Dendritic cell treated with granulocyte-macrophage colony-stimulating factor and Interleukin-4, amounts not matched to agents 40 ng/mL and 50 ng/mL, for 4 days (primary cell): ENCODE measurements at regions not wholly inside any gene's neighbourhood (a gene's known extent, or its start where the extent isn't known, plus 50 kb on each side); places are given as distances from the start of the nearest gene placed in this dataset.

Experiments
- H3K27ac Mint-ChIP-seq: one replicate; pipeline ENCODE4 v1.8.0; 2022; ENCODE audit warnings: mild to moderate bottlenecking, mixed read lengths
- H3K27me3 Mint-ChIP-seq: one replicate; pipeline ENCODE4 v1.8.0; 2022; ENCODE audit warnings: mild to moderate bottlenecking, mixed read lengths
- H3K36me3 Mint-ChIP-seq: one replicate; pipeline ENCODE4 v1.8.0; 2022; ENCODE audit warnings: low read depth, mixed read lengths
- H3K4me1 Mint-ChIP-seq: one replicate; pipeline ENCODE4 v1.8.0; 2022; ENCODE audit warnings: low read depth, mixed read lengths
- H3K4me3 Mint-ChIP-seq: one replicate; pipeline ENCODE4 v1.8.0; 2022; ENCODE audit warnings: mild to moderate bottlenecking, moderate library complexity, mixed read lengths
- H3K9me3 Mint-ChIP-seq: one replicate; pipeline ENCODE4 v1.8.0; 2022; ENCODE audit warnings: mixed read lengths
- intact Hi-C: fragments of 100-400 bp; cut with micrococcal nuclease; formaldehyde crosslinking; loops from one replicate; pipeline ENCODE4 v1.15.0; 2022

DNA sequence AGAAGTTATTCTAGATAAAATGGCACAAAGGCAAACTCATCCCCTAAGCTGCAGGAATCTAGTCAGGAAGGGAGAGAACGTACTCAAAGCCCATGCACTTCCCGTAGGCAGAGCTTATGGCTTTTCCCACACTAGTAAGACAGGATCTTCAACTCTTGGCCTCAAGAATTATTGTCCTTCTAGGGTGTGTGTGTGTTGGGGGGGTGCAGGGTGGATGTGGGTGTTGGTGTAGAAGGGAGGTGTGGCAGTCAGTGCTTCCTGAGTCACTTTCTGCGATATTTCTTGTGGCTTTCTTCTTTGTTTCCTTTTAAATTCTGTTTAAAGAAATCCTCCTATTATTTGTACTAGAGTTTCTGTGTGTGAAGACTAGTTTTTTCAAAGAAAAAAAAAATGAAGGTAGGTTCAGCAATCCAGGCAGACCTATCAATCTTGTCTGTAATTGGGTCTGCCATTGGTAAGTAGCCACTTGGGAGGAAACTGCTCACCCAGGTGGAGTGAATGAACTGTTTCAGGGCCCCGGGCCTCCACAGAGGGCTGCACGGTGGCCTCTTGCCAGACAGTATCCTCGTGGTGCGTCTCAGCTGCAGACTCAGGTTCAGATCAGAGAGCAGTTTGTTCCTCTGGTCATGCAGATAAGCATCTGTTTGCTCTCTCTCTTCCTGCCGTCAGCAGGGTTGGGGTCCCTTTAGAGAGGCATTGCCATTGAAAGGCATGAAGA lies 131.9 kb downstream of the NPR3 start:
- Mint-ChIP-seq H3K27ac (no peak overlapping the region), H3K4me3 (no peak overlapping the region), H3K27me3 (no peaks in the 10 kb centered on the region), H3K4me1 (no peaks in the 10 kb centered on the region), H3K9me3 (no peaks in the 10 kb centered on the region), H3K36me3 (no peaks in the 10 kb centered on the region)
- intact Hi-C loops, result no loop called here

DNA sequence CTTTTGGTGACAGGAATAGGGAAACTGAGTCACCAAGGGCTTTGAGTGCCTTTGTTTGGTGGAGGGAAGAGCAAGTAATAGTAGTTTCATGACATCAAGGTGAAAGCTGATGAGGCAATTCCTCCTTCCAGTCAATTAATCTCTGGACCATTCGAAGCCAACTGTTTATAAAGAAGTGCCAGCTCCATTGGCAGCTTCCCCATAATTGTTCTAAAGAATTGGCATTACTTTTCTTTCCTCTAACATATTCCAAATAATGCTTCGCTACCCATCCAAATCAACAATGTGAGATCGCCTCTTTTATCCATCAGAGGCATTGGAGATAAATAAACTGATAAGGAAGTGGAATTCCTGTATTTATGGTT lies 132.4 kb downstream of the NPR3 start:
- Mint-ChIP-seq H3K27me3 (no peaks in the 10 kb centered on the region), H3K27ac (no peak overlapping the region), H3K4me3 (no peak overlapping the region), H3K9me3 (no peaks in the 10 kb centered on the region), H3K36me3 (no peaks in the 10 kb centered on the region), H3K4me1 (no peaks in the 10 kb centered on the region)
- intact Hi-C loops, result no loop called here

DNA sequence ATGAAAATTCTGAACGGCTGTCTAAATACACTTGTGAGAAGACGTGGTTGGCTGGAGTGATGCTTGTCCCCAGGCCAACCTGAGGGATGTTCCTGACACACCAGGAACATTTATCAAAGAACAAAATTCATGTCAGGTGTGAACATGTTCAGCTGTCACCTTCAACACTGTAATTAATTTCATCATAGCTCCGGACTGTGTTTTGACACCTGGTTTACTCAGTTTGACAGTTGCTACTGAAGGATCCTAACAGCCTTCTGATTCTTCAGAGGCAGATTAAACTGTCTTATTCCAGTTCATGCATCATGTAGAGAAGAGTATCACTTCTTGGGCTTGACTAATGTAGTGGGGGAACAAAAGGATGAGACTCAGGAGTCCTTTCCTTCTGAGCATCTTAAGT lies 134.1 kb downstream of the NPR3 start:
- Mint-ChIP-seq H3K27ac (no peak overlapping the region), H3K9me3 (no peaks in the 10 kb centered on the region), H3K27me3 (no peaks in the 10 kb centered on the region), H3K4me1 (no peaks in the 10 kb centered on the region), H3K36me3 (no peaks in the 10 kb centered on the region), H3K4me3 (no peak overlapping the region)
- intact Hi-C loops, result no loop called here

DNA sequence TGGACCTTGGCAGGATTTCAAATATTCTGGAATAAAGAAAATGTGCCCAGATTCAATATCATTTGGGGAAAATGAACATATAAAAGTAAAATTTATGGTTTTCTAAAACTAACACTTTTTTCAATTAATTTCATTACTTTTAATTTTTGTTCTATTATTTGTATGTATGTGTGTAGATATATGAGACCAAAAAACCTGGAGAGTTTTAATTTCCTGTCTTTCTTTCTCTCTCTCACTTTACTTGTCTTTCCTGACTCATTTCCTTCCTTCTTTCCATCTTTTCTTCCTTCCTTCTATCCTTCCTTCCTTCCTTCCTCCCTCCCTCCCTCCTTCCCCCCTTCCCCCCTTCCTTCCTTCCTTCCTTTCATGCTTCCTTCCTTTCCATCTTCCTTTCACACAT lies 137.0 kb downstream of the NPR3 start:
- H3K27ac Mint-ChIP-seq, result no peak overlapping the region
- H3K4me3 Mint-ChIP-seq, result no peak overlapping the region
- H3K36me3 Mint-ChIP-seq, result no peaks in the 10 kb centered on the region
- H3K9me3 Mint-ChIP-seq, result no peaks in the 10 kb centered on the region
- H3K27me3 Mint-ChIP-seq, result no peaks in the 10 kb centered on the region
- no peaks in the 10 kb centered on the region for H3K4me1 Mint-ChIP-seq
- intact Hi-C loops, result no loop called here

DNA sequence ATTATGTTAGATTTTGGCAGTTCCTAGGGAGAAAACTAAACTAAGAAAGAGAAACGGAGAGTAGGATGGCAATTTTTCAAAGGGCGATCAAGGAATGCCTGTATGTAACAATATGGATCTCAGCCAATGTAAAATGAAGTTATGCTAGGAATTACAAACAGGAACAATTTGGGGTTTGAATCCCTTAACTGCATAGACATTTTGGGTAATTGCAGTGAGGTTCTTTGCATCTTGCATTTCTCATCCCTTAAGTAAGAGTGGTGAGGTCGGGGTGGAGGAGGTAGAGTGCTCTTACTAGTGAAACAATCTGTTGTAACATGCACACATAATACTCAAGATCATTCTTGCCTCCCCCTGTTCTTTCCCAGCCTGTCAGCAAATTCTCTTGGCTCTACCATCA lies 137.6 kb downstream of the NPR3 start:
- Mint-ChIP-seq H3K4me1 (no peaks in the 10 kb centered on the region), H3K4me3 (no peak overlapping the region), H3K9me3 (no peaks in the 10 kb centered on the region), H3K27me3 (no peaks in the 10 kb centered on the region), H3K36me3 (no peaks in the 10 kb centered on the region), H3K27ac (no peak overlapping the region)
- intact Hi-C loops, result no loop called here

DNA sequence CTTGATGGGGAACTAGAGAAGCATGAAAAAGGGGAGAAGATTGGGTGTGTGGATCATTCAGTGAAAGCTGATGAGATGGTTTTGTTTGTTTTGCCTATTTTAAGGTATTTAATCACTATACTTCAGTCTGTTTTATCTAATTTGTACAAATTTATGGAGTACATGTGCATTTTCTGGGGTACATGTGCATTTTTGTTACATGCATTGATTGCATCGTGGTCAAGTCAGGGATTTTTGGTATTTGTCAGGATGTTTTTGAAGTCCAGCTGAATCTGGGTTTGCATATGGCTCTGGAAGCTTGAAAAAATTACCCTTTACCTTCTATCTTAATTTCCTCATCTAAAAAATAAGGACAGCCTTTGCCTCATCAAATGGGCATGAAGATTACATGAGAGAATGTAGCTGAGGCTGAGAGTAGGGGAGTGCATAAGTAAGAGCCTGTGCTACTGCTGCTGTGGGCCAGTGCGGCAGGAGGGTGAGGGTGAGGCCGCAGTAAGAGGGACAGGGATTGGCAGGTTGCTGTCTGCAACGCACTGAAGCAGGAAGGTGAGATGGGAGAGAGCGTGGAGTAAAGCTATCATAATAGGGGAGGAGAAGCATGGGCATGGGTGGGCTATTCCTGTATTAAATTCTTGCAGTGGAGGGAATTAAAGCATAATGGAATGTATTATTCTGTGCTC lies 139.8 kb downstream of the NPR3 start:
- Mint-ChIP-seq H3K36me3 (no peaks in the 10 kb centered on the region), H3K4me1 (no peaks in the 10 kb centered on the region), H3K27me3 (no peaks in the 10 kb centered on the region), H3K27ac (no peak overlapping the region), H3K9me3 (no peaks in the 10 kb centered on the region), H3K4me3 (no peak overlapping the region)
- intact Hi-C loops, result no loop called here

DNA sequence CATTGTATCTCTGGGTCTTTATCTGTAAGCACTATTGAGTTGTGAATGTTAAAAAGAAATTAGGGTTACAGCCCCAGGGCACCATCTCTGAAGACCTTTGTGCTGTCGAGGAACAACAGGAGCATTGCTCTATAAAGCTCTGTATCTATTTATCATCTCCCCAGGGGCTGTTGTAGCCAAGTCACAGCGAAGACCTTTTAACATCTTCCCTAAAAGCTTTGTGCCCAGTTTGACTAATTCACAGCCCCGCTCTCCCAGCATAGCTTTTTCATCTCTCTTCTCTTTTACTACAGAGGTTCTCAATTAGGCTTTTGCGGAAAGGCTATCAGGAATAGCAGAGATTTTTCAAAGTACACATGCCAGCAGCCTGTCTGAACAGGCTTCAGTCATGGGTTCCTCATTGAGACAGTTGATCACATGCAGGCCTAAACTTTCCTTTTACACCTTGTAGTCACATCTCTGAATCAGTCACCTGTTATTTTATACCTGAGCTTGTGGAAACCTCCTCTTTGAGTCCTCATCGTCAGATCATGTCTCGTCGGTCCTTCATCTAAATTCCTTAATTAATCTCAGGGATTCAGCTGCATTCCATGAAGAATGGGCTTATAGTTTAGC lies 140.5 kb downstream of the NPR3 start:
- H3K27ac Mint-ChIP-seq, result no peak overlapping the region
- no peaks in the 10 kb centered on the region for H3K4me1 Mint-ChIP-seq
- intact Hi-C loops, result no loop called here
- H3K27me3 Mint-ChIP-seq, result no peaks in the 10 kb centered on the region
- H3K9me3 Mint-ChIP-seq, result no peaks in the 10 kb centered on the region
- no peak overlapping the region for H3K4me3 Mint-ChIP-seq
- no peaks in the 10 kb centered on the region for H3K36me3 Mint-ChIP-seq

DNA sequence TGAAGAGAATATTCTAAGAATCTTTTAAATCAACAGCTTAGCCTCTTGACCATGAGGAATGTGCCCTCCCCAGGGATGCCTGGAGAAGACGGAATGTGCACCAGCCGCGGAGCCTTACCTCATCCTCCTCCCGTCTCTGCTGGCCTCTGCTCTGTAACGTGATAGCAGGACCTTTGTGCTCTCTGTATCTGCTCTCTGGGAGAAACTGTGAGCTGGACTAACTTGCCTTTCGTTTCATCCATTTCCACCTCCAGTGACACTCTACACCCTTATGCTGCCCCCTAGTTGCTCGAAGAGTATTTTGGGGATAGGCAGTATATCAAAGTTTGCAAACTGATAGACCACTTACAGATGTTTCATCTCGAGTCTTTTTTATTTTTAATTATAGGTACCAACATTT lies 141.4 kb downstream of the NPR3 start:
- Mint-ChIP-seq H3K27ac (no peak overlapping the region), H3K9me3 (peaks cover 7% of the 10 kb centered on the region), H3K4me1 (no peaks in the 10 kb centered on the region), H3K4me3 (no peak overlapping the region), H3K36me3 (no peaks in the 10 kb centered on the region), H3K27me3 (no peaks in the 10 kb centered on the region)
- intact Hi-C loops, result no loop called here

DNA sequence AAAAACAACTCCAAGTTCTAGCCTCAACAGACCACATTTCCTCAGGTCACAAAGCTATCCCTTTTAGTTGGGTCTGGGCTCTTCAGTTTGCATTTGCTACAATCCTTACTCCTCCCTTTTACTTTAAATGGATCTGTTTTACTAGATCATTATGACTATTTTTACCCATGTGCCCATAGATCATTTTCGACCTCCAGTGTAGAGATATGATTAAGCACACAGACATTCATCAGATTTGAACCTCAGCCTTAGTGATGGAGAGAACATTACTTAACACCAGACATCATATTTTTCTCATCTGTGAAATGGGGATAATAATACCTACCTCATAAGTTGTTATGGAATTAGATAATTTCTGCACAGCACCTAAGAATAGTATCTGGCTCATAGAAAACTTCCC lies 141.9 kb downstream of the NPR3 start:
- Mint-ChIP-seq H3K4me1 (no peaks in the 10 kb centered on the region), H3K27me3 (no peaks in the 10 kb centered on the region), H3K9me3 (peaks cover 11% of the 10 kb centered on the region), H3K4me3 (no peak overlapping the region), H3K36me3 (no peaks in the 10 kb centered on the region), H3K27ac (no peak overlapping the region)
- intact Hi-C loops, result no loop called here

DNA sequence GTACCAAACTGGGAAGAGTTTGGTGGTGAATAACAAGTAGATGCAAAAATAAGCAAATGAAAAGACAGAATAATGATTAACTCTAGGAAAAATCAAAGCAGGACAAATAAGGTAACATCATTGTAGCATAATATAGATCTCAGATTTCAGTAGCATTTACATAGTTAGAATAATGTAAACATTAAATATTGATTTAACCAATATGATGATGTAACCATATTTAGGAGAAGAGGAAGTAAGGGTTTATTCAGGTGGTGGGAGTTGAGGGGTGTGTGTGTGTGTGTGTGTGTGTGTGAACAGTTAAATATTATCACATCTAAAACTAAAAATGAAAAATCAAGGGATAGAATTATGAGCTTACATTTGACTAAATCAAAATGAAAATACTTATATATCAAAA lies 143.4 kb downstream of the NPR3 start:
- Mint-ChIP-seq H3K27me3 (no peaks in the 10 kb centered on the region), H3K4me1 (no peaks in the 10 kb centered on the region), H3K36me3 (no peaks in the 10 kb centered on the region), H3K4me3 (no peak overlapping the region), H3K27ac (no peak overlapping the region), H3K9me3 (peaks cover 26% of the 10 kb centered on the region)
- intact Hi-C loops, result no loop called here

DNA sequence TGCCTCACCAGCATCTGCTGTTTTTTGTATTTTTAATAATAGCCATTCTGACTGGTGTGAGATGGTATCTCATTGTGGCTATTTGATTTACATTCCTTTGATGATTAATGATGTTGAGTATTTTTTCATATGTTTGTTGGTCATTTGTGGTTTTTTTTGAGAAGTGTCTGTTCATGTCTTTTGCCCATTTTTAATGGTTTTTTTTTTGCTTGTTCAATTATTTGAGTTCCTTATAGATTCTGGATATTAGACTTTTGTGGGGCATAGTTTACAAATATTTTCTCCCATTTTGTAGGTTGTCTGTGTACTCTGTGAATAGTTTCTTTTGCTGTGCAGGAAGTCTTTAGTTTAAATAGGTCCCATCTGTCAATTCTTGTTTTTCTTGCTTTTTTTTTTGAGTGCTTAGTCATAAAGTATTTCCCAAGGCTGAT lies 148.1 kb downstream of the NPR3 start:
- Mint-ChIP-seq H3K27me3 (no peaks in the 10 kb centered on the region), H3K4me1 (no peaks in the 10 kb centered on the region), H3K27ac (no peak overlapping the region), H3K36me3 (no peaks in the 10 kb centered on the region), H3K4me3 (no peak overlapping the region), H3K9me3 (peaks cover 32% of the 10 kb centered on the region)
- intact Hi-C loops, result no loop called here

DNA sequence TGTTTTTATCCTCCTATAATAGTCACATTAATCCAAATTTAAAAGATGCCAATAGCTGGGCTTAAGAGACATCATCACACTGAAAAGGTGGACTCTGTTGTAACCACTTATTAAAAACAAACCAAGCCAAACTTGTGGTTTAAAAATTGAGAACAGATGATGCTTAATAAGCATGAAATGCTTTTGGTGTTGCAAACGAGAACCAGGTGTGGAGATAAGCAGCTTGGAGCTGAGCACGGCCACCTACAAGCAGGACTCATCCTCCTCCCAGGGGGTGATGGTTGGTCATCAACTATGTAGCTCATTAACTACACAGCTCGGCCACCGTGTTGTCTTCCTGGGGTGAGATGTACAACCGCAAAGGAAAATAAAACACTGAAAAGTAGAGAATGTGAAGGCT lies 154.4 kb downstream of the NPR3 start:
- Mint-ChIP-seq H3K27ac (no peak overlapping the region), H3K27me3 (no peaks in the 10 kb centered on the region), H3K4me3 (no peak overlapping the region), H3K9me3 (peaks cover 13% of the 10 kb centered on the region), H3K36me3 (no peaks in the 10 kb centered on the region), H3K4me1 (no peaks in the 10 kb centered on the region)
- intact Hi-C loops, result no loop called here

DNA sequence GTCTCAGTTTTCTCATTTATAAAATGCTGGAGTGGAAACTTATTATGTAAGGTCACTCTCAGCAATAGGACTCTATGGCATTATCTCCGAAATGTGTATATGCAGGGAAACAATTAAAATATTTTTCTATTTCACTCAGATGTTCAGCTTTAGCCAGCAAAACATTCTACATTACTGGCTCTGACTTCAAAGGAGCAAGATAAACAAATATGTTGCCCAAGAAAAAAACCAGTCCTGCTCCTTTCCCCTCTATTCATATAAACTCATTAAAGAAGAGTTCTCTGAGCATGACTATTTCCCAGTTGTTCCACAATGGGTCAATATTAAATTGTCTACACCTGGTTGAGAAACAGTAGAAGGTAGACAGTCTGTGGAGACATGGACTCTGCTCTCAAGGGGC lies 155.0 kb downstream of the NPR3 start:
- H3K27ac Mint-ChIP-seq, result no peak overlapping the region
- H3K36me3 Mint-ChIP-seq, result no peaks in the 10 kb centered on the region
- peaks cover 13% of the 10 kb centered on the region for H3K9me3 Mint-ChIP-seq
- H3K27me3 Mint-ChIP-seq, result no peaks in the 10 kb centered on the region
- intact Hi-C loops, result no loop called here
- H3K4me3 Mint-ChIP-seq, result no peak overlapping the region
- H3K4me1 Mint-ChIP-seq, result no peaks in the 10 kb centered on the region

DNA sequence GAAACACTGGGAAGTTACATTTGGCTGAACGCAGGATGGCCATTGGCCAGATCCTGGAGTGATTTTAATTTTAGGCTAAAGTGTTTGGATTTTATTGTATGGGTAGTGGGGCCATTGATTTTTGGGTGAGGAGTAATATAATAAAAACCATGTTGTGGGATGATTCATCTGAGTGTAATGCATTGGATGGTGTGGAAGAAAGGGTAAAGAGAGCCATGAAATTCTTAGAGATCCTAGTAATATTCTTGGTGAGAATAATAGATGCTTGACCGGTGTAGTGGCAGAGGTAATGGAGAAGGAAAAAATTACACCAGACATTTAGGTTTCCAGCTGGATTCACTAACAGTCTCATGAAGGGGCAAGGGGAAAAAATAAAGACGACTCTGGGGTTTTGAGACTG lies 158.1 kb downstream of the NPR3 start:
- intact Hi-C loops, result no loop called here
- H3K9me3 Mint-ChIP-seq, result peaks cover 22% of the 10 kb centered on the region
- H3K36me3 Mint-ChIP-seq, result no peaks in the 10 kb centered on the region
- no peak overlapping the region for H3K27ac Mint-ChIP-seq
- no peak overlapping the region for H3K4me3 Mint-ChIP-seq
- no peaks in the 10 kb centered on the region for H3K27me3 Mint-ChIP-seq
- no peaks in the 10 kb centered on the region for H3K4me1 Mint-ChIP-seq

DNA sequence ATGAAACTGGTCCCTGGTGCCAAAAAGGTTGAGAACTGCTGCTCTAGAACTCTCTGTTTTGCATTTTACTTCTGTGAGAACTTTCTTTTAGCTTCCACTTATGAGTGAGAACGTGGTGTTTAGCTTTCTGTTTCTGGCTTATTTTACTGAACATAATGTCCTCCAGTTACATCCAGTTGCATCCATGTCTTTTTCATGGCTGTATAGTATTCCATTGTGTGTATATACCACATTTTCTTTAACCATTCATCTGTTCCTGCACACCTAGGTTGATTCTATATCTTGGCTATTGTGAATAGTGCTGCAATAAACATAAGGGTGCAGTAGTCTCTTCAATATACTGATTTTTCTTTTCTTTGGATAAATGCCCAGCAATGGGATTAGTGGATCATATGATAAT lies 165.7 kb downstream of the NPR3 start:
- Mint-ChIP-seq H3K4me1 (no peaks in the 10 kb centered on the region), H3K9me3 (peaks cover 27% of the 10 kb centered on the region), H3K4me3 (no peak overlapping the region), H3K36me3 (no peaks in the 10 kb centered on the region), H3K27ac (no peak overlapping the region), H3K27me3 (no peaks in the 10 kb centered on the region)
- intact Hi-C loops, result no loop called here
